ENCODE measurements at regions not wholly inside any gene's neighbourhood (a gene's known extent, or its start where the extent isn't known, plus 50 kb on each side); places are given as distances from the start of the nearest gene placed in this dataset.

DNA sequence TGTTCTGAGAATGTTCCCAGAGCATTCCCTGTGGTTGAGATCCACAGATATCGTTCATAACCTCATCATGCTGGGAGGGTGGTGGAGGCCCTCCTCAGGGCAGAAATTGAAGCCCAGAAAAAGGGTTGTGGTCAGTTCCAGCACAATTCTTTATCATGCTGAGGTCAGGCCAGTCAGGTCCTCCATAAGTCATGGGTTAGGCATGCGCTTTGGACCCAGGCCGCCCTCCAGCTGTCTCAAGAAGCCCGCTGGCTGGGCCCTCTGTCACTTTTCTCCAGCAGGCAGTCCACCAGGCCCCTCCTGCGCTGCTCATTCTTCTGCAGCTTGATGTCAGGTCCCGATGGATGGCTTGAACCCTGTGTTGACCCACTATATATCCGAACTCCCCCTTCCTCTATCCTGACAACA is 151.1 kb upstream of the NT5C1B start:
- H3K36me3 ChIP-seq (replicated peaks in 1 of 2; ENCODE audit: control insufficient read depth in 1 of 2, insufficient read depth in 2 of 2, low read length in 2 of 2): no peaks in the 10 kb centered on the region
- no peak overlapping the region for H3K4me3 ChIP-seq (replicated peaks in 1 of 3; ENCODE audit: insufficient read depth in 1 of 3, low read depth in 2 of 3, low read length in 3 of 3)
- in situ Hi-C loops (cut with HindIII; ENCODE audit: extremely low pct_ligation_motif_present, low pct_unique_long_range_greater_than_20kb): no loop called here
- DNase-seq (ENCODE audit: low spot score): no peak
- no peak overlapping the region for H3K4me2 ChIP-seq (ENCODE audit: low read depth, low read length)
- ChIA-PET CTCF (ENCODE audit: low intra/inter-chr PET ratio, low total read pairs) (no interaction called here), POLR2A (no interaction called here)
- H3K9ac ChIP-seq (ENCODE audit: insufficient read depth, low read depth, low read length): no peak overlapping the region
- H2AFZ ChIP-seq (ENCODE audit: low read length): no peak overlapping the region
- no peak for FAIRE-seq
- H3K27ac ChIP-seq (ENCODE audit: extremely low read length, insufficient read depth, low read length): no peak overlapping the region
- no peaks in the 10 kb centered on the region for H4K20me1 ChIP-seq (ENCODE audit: insufficient read depth, low read length)
- no peaks in the 10 kb centered on the region for H3K4me1 ChIP-seq (ENCODE audit: insufficient read depth, low read length)
- intact Hi-C loops (cut with micrococcal nuclease; ENCODE audit: unreplicated experiment): no loop called here
- no peaks in the 10 kb centered on the region for H3K27me3 ChIP-seq (ENCODE audit: control insufficient read depth in 1 of 2, insufficient read depth in 2 of 2, low read length in 2 of 2)
- no peak for ATAC-seq
- H3K79me2 ChIP-seq (ENCODE audit: insufficient read depth, low read length): no peaks in the 10 kb centered on the region
- 77% methylated on average over 7 of the region's 7 CpGs for WGBS (ENCODE audit: low lambda C conversion rate)
- BruUV-seq (replicated peaks): no TSS peak
- no peaks in the 10 kb centered on the region for H3K9me3 ChIP-seq (ENCODE audit: low read length)
- TF ChIP-seq RBFOX2 (IDR thresholded peaks at IDR 0.05; ENCODE audit: low read depth, low read length) (no peak), ATF7-NPFF (CRISPR knock-in tag; IDR thresholded peaks at IDR 0.05; ENCODE audit: low read depth) (no peak), ZBTB42 (CRISPR knock-in tag; IDR thresholded peaks at IDR 0.05) (no peak), ZNF552 (CRISPR knock-in tag; IDR thresholded peaks at IDR 0.05; ENCODE audit: borderline replicate concordance) (no peak), HNRNPLL (IDR thresholded peaks at IDR 0.05; ENCODE audit: low read depth, low read length, poor library complexity, severe bottlenecking) (no peak), ZBTB7B (CRISPR knock-in tag; IDR thresholded peaks at IDR 0.05) (no peak), ADNP (CRISPR knock-in tag; IDR thresholded peaks at IDR 0.05) (no peak), ZNF878 (CRISPR knock-in tag; IDR thresholded peaks at IDR 0.05) (no peak), ZMAT3 (CRISPR knock-in tag; conservative IDR thresholded peaks at IDR 0.05) (no peak)
- TF ChIP-seq, protein P1, sequence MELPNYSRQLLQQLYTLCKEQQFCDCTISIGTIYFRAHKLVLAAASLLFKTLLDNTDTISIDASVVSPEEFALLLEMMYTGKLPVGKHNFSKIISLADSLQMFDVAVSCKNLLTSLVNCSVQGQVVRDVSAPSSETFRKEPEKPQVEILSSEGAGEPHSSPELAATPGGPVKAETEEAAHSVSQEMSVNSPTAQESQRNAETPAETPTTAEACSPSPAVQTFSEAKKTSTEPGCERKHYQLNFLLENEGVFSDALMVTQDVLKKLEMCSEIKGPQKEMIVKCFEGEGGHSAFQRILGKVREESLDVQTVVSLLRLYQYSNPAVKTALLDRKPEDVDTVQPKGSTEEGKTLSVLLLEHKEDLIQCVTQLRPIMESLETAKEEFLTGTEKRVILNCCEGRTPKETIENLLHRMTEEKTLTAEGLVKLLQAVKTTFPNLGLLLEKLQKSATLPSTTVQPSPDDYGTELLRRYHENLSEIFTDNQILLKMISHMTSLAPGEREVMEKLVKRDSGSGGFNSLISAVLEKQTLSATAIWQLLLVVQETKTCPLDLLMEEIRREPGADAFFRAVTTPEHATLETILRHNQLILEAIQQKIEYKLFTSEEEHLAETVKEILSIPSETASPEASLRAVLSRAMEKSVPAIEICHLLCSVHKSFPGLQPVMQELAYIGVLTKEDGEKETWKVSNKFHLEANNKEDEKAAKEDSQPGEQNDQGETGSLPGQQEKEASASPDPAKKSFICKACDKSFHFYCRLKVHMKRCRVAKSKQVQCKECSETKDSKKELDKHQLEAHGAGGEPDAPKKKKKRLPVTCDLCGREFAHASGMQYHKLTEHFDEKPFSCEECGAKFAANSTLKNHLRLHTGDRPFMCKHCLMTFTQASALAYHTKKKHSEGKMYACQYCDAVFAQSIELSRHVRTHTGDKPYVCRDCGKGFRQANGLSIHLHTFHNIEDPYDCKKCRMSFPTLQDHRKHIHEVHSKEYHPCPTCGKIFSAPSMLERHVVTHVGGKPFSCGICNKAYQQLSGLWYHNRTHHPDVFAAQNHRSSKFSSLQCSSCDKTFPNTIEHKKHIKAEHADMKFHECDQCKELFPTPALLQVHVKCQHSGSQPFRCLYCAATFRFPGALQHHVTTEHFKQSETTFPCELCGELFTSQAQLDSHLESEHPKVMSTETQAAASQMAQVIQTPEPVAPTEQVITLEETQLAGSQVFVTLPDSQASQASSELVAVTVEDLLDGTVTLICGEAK (IDR thresholded peaks at IDR 0.05): no peak
- TF ChIP-seq, protein P1 (CRISPR knock-in tag; IDR thresholded peaks at IDR 0.05): no peak
- TF ChIP-seq, protein P2, sequence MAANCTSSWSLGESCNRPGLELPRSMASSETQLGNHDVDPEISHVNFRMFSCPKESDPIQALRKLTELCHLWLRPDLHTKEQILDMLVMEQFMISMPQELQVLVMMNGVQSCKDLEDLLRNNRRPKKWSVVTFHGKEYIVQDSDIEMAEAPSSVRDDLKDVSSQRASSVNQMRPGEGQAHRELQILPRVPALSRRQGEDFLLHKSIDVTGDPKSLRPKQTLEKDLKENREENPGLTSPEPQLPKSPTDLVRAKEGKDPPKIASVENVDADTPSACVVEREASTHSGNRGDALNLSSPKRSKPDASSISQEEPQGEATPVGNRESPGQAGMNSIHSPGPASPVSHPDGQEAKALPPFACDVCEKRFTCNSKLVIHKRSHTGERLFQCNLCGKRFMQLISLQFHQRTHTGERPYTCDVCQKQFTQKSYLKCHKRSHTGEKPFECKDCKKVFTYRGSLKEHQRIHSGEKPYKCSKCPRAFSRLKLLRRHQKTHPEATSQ (CRISPR knock-in tag; IDR thresholded peaks at IDR 0.05; ENCODE audit: borderline replicate concordance): no peak
- TF ChIP-seq, protein P3, sequence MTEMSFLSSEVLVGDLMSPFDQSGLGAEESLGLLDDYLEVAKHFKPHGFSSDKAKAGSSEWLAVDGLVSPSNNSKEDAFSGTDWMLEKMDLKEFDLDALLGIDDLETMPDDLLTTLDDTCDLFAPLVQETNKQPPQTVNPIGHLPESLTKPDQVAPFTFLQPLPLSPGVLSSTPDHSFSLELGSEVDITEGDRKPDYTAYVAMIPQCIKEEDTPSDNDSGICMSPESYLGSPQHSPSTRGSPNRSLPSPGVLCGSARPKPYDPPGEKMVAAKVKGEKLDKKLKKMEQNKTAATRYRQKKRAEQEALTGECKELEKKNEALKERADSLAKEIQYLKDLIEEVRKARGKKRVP (CRISPR knock-in tag; IDR thresholded peaks at IDR 0.05): no peak
- TF ChIP-seq, protein P4, sequence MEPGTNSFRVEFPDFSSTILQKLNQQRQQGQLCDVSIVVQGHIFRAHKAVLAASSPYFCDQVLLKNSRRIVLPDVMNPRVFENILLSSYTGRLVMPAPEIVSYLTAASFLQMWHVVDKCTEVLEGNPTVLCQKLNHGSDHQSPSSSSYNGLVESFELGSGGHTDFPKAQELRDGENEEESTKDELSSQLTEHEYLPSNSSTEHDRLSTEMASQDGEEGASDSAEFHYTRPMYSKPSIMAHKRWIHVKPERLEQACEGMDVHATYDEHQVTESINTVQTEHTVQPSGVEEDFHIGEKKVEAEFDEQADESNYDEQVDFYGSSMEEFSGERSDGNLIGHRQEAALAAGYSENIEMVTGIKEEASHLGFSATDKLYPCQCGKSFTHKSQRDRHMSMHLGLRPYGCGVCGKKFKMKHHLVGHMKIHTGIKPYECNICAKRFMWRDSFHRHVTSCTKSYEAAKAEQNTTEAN (CRISPR knock-in tag; conservative IDR thresholded peaks at IDR 0.05): no peak
